ENCODE measurements at regions not wholly inside any gene's neighbourhood (a gene's known extent, or its start where the extent isn't known, plus 50 kb on each side); places are given as distances from the start of the nearest gene placed in this dataset.
A peak's percentile ranks its signal among the peaks of the same experiment; 100 is the strongest.
"Not testable (repeated sequence)": the region's sequence is repeated elsewhere in the genome, so short reads cannot be mapped to it uniquely, and the experiment has no call there.

DNA sequence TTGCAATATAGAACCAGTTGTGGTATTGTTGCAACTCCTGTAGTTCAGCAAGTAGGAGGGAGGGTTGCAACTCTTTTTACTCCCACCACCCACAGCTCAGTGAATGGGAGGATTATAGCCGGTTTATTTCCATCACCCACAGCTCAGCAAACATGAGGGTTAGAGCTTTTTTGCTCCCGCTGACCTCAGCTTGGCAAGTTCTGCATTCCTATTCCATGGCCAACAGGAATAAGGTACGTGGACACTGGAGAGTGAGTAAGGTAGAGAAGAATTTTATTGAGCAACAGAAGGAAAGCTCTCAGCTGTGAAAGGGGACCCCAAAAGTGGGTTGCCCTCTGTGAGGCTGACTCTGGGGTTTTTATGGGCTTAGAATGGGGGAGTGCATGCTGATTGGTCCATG lies 167.1 kb upstream of the SMIM30 start:
- DNase-seq (ENCODE audit: extremely low spot score) = no peak
- no peak for TF ChIP-seq NFRKB (IDR thresholded peaks at IDR 0.05)
- no peak for TF ChIP-seq FOXA1 (IDR thresholded peaks at IDR 0.05)
- TF ChIP-seq L3MBTL2 (conservative IDR thresholded peaks at IDR 0.05) = no peak
- no peak for TF ChIP-seq FOXK2 (IDR thresholded peaks at IDR 0.05)
- no peak for TF ChIP-seq LEF1 (IDR thresholded peaks at IDR 0.05; ENCODE audit: borderline replicate concordance)
- ChIA-PET POLR2A (no interaction called here), CTCF (no interaction called here)

DNA sequence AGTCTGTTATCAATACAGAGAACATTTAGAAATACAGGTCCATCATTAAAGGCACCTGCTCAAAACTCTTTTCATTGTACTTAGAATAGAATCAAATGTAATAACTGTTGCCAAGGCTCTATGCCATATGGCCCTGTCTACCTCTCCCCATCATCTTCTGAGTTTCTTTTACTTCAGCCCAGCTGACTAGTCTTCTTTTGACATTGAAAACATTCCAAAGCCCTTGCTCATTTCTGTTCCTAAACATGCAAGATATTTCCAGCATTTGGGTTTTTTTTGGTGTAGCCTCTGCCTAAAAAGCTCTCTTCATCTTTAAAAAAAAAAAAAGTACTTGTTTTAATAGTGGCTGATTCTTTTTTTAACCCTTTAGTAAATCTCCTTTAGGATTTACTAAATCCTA lies 165.5 kb upstream of the SMIM30 start:
- ChIA-PET CTCF (no interaction called here), POLR2A (no interaction called here)
- no peak for DNase-seq (ENCODE audit: extremely low spot score)
- TF ChIP-seq FOXK2 (IDR thresholded peaks at IDR 0.05) (no peak), L3MBTL2 (conservative IDR thresholded peaks at IDR 0.05) (no peak), NFRKB (IDR thresholded peaks at IDR 0.05) (no peak), ELF4 (IDR thresholded peaks at IDR 0.05) (no peak), ARNT (IDR thresholded peaks at IDR 0.05) (no peak), LEF1 (IDR thresholded peaks at IDR 0.05; ENCODE audit: borderline replicate concordance) (no peak), CTBP1 (IDR thresholded peaks at IDR 0.05; ENCODE audit: borderline replicate concordance) (no peak), ZNF384 (IDR thresholded peaks at IDR 0.05) (no peak)

DNA sequence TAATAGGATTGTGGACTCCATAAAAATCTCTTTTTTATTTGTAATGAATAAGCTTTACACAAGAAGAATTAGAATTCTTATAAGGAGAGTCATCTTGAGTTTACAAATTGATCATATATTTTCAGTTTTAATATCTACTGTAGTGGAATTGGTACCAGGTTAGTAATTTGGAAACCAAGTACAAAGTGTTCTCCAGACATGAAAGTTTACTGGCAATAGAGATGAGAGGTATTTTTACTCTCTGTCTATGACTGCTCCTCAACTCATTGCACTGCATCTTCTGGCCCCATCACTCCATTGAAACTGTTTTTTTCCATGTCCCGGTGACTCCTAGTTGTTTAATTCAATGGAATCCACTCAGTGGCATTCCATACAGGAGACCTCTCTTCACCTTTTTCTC lies 164.5 kb upstream of the SMIM30 start:
- CTCF ChIA-PET = no interaction called here
- TF ChIP-seq LEF1 (IDR thresholded peaks at IDR 0.05; ENCODE audit: borderline replicate concordance) = no peak
- TF ChIP-seq, protein P1, sequence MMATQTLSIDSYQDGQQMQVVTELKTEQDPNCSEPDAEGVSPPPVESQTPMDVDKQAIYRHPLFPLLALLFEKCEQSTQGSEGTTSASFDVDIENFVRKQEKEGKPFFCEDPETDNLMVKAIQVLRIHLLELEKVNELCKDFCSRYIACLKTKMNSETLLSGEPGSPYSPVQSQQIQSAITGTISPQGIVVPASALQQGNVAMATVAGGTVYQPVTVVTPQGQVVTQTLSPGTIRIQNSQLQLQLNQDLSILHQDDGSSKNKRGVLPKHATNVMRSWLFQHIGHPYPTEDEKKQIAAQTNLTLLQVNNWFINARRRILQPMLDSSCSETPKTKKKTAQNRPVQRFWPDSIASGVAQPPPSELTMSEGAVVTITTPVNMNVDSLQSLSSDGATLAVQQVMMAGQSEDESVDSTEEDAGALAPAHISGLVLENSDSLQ (IDR thresholded peaks at IDR 0.05) = no peak
- TF ChIP-seq CTBP1 (IDR thresholded peaks at IDR 0.05; ENCODE audit: borderline replicate concordance) = no peak
- TF ChIP-seq SP1 (IDR thresholded peaks at IDR 0.05) = no peak
- TF ChIP-seq ARNT (IDR thresholded peaks at IDR 0.05) = no peak
- TF ChIP-seq FOXA1 (IDR thresholded peaks at IDR 0.05) = no peak
- no peak for TF ChIP-seq TARDBP (IDR thresholded peaks at IDR 0.05)
- no peak for TF ChIP-seq BHLHE40 (IDR thresholded peaks at IDR 0.05; ENCODE audit: borderline replicate concordance)
- TF ChIP-seq NFRKB (IDR thresholded peaks at IDR 0.05) = no peak
- TF ChIP-seq ZNF384 (IDR thresholded peaks at IDR 0.05) = no peak
- POLR2A ChIA-PET = no interaction called here
- no peak for DNase-seq (ENCODE audit: extremely low spot score)

DNA sequence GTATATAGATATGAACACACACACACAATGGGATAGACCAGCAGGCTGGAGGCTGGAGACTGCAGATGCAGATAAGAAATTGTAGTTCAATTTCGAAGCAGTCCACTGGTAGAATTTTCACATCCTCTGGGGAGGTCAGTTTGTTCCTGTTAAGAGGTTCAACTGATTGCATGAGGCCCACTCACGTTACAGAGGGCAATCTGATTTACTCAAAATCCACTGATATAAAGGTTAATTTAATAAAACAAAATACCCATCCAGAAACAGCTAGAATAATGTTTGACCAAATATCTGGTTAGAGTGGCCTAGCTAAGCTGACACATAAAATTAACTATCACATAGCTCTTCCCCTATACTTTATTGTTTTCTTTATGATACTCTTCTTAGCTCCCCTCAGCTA lies 162.9 kb upstream of the SMIM30 start:
- POLR2A ChIA-PET = no interaction called here
- CTCF ChIA-PET = interaction anchor here (0.7 kb wide), 1 partner anchor 426 kb away, joined by 3 read pairs; no protein-coding TSS in a partner anchor
- TF ChIP-seq L3MBTL2 (conservative IDR thresholded peaks at IDR 0.05) (no peak), ARNT (IDR thresholded peaks at IDR 0.05) (no peak), SUZ12 (IDR thresholded peaks at IDR 0.05) (no peak), NFRKB (IDR thresholded peaks at IDR 0.05) (no peak), ZNF384 (IDR thresholded peaks at IDR 0.05) (no peak), FOXM1 (IDR thresholded peaks at IDR 0.05; ENCODE audit: borderline replicate concordance) (no peak), HDGF (IDR thresholded peaks at IDR 0.05; ENCODE audit: borderline replicate concordance) (no peak), FOXK2 (IDR thresholded peaks at IDR 0.05) (no peak), ELF4 (IDR thresholded peaks at IDR 0.05) (no peak), SP1 (IDR thresholded peaks at IDR 0.05) (no peak), BHLHE40 (IDR thresholded peaks at IDR 0.05; ENCODE audit: borderline replicate concordance) (no peak), FOXA1 (IDR thresholded peaks at IDR 0.05) (no peak), CTBP1 (IDR thresholded peaks at IDR 0.05; ENCODE audit: borderline replicate concordance) (no peak), LEF1 (IDR thresholded peaks at IDR 0.05; ENCODE audit: borderline replicate concordance) (no peak), TARDBP (IDR thresholded peaks at IDR 0.05) (no peak)
- TF ChIP-seq, protein P1 (IDR thresholded peaks at IDR 0.05) = no peak
- no peak for DNase-seq (ENCODE audit: extremely low spot score)

DNA sequence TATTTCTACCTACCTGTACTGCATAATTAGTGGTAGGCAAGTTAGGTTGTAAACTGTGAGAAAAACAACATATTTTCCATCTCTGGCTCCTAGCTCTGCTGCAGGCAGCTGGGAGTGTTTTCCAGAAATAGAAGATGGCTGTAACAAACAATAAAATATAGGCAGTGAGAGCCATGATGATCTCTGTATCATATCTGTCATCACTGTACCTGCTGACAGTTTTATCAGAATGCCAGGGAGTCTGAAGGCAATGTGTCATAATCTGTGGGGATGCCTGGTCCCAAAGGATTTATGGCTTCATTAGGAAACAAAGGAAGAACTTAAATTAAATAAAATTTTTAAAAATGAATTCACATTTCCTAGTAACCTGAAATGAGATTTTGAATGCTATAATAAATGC lies 160.9 kb upstream of the SMIM30 start:
- ChIA-PET CTCF (no interaction called here), POLR2A (no interaction called here)
- TF ChIP-seq, protein P1 (IDR thresholded peaks at IDR 0.05) = 0 out of 2 replicates have a peak, but pooled peaks have one; percentile 23
- TF ChIP-seq ZNF384 (IDR thresholded peaks at IDR 0.05) (no peak), FOXK2 (IDR thresholded peaks at IDR 0.05) (no peak)
- no peak for DNase-seq (ENCODE audit: extremely low spot score)

DNA sequence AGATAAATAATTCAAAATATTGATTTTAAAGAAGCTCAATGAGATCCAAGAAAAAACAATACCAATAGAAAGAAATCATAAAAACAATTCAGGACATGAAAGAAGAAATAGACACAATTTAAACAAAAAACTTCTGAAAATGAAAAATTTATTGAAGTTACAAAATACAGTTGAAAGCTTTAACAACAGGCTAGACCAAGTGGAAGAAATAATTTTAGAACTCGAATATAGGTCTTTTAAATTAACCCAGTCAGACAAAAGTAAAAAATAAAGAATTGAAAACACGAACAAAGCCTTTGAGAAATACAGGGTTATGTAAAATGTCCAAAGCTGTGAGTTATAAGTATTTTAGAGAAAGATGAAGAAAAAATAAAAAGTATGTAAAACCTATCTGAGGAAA lies 152.4 kb upstream of the SMIM30 start:
- ChIA-PET POLR2A (no interaction called here), CTCF (no interaction called here)
- no peak for TF ChIP-seq NFRKB (IDR thresholded peaks at IDR 0.05)
- TF ChIP-seq, protein P1 (IDR thresholded peaks at IDR 0.05) = no peak
- TF ChIP-seq FOXA1 (IDR thresholded peaks at IDR 0.05) = no peak
- TF ChIP-seq L3MBTL2 (conservative IDR thresholded peaks at IDR 0.05) = no peak
- no peak for DNase-seq (ENCODE audit: extremely low spot score)

DNA sequence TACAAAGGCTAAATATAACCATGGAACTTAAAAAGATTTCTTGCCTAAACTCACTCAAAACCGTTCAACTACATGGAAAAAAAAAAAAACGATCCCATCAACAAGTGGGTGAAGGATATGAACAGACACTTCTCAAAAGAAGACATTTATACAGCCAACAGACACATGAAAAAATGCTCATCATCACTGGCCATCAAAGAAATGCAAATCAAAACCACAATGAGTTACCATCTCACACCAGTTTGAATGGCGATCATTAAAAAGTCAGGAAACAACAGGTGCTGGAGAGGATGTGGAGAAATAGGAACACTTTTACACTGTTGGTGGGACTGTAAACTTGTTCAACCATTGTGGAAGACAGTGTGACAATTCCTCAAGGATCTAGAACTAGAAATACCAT lies 151.2 kb upstream of the SMIM30 start:
- CTCF ChIA-PET; DNase-seq (ENCODE audit: extremely low spot score); POLR2A ChIA-PET: not testable (repeated sequence)

Data from HEK293T (cell line).